ENCODE measurements at regions not wholly inside any gene's neighbourhood (a gene's known extent, or its start where the extent isn't known, plus 50 kb on each side); places are given as distances from the start of the nearest gene placed in this dataset.

DNA sequence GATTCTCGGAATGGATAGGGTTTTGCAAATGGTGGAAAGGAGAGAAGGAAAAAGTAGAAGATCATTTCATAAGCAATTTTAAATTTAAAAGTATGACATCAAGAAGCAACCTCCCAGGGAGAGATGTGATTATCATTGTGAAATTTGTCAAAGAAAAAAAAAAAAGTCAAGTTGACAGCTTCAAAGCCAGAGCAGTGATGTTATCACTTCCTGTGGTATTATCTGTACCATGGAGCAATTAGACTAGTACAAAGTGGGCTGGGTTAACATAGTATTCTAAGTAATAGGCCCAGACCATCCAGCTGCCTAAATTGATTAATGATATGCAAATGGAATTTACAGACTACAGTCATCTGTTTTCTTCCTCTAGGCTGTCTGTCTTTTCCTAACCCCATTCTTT, 84.0 kb upstream of the NPY start:
- peak; percentile 44 for DNase-seq (ENCODE audit: low spot score)

DNA sequence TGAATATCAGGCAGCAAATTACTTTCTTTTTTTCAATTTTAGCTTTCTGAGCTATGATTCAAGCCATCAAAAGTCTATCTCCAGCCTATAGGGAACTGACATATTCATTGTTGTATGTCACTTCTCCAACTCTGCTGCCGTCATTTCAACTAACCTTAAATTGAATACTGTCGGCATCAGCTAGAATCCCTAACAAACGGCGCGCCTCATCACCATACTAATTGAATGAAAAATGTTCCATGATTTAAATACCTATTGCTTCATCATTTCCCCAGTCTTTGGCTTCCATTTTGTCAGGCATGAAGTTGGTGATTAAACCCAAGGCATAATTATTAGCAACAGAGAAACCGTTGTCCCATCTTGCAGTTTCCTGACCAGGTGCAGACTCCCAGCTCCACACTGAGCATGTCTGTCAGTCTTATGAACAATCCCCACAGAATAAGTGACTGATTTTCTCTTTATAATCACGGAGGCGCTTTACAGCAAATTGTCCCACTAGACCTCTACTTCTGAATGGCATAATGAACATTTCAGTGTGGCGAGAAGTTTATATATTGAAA, 83.5 kb upstream of the NPY start:
- no peak for DNase-seq (ENCODE audit: low spot score)

DNA sequence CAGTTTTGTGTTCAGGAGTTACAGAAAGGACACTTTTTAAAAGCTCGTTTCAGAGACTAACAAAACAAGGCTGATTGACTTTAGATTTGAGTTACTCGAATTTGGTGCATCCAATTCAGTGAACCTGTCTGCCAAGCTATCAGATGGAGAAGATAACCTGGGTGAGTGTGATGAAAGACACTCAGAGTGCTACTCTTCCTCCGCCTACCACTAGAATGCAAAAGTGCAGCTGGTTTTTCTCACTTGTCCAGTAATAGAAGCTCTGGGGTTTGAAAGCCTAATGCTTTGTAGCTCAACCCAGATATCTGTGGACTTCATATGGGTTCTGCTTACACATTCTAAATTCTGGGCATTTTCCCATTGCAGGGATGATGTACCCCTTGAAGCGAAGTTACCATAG, 82.8 kb upstream of the NPY start:
- DNase-seq (ENCODE audit: low spot score), result no peak

DNA sequence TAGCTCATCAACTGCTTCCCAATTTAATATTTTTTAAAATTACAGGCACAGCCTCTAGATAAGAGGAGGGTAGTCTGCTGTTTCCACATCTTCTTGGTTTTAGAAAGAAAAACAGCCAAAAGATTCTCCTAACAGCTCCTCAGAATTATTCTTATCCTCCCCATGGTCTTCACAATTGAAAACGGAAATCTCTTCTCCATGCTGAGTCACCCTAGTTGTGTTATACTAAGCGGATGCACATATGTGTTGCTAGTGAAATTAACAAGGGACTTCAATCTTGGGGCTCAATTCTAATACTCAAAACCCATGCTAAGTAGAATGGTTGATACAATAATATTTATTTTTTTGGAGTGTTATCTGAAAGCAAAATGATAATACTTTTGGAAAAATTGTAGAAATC, 71.9 kb upstream of the NPY start:
- no peak for DNase-seq (ENCODE audit: low spot score)

DNA sequence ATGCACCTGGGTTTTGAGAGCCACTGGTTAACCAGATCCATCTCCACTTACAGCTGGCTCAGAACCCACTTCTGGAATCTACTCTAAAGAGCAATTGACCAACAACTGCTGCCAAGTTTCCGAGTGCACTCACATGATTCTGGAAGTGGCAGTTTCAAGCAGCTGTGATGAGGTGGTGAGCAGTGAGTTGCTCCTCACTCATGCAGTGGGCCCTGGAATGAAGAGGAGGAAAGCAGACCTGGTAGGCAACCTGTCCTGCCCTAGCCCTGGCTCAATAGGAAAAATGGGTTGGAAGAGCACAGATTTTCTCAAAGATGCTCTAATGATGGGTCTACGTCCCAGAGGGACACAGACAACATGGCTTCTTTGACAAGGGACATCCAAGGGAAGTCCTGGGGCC, 70.7 kb upstream of the NPY start:
- DNase-seq (ENCODE audit: low spot score), result no peak

DNA sequence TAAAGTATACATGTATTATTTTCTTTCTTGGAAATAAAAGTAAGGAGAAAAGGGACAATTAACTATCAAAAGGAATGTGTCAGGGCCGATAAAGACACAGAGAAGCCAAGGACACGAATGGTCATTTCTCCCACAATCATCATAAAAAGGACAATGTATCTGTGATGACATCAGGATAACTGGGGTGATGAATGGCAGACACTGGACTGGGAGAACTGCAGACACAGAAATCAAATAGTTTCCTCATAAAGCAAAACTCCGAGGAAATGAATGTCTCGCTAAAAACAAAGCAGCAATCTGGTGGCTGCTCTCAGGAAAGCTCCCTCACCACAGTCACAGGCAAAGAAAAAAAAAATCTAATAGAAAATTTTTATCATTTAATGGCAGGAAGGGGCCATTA, 69.3 kb upstream of the NPY start:
- DNase-seq (ENCODE audit: low spot score), result no peak

DNA sequence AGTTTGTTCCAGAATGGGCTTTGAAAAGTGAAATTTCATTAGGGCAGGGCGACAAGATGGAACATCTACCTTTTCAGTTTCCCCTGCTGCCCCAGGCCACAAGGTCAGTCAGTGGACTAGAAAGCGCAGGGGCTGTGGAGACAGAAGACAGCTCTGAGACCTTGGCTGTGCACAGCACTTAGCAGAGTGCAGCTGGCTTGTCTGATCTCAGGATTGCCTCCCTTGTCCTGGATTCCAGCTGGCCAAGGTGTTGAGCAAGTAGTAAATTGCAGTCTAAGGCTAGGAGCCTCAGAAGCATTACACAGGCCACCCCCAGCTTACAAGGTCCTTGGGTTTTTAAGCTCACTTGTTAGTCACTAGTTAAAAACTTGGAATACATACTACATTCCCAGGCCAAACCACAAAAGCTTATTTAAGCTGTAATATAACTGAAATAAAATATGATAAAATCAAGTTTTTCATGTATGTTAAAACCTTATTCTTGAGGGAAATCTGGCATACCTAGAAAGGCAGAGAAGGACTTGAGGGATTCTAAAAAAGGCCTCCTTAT, 67.3 kb upstream of the NPY start:
- no peak for DNase-seq (ENCODE audit: low spot score)

DNA sequence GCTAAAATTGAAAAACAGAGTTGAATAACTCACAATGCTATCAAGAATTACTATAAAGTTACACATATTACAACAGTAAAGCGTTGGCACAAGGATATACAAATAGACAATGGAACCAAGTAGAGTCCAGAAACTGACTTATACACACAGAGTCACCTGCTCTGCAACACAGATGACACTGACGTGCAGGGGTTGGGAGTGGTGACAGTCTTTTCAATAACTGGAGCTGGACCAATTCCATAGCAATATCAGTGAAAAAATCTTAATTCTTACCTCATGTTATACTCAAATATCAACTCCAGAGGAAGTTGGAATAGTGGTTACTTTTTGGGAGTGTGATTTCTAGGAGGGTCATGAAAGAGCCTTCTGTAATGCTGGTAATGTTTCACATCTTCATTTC, 62.5 kb upstream of the NPY start:
- DNase-seq (ENCODE audit: low spot score), result no peak

DNA sequence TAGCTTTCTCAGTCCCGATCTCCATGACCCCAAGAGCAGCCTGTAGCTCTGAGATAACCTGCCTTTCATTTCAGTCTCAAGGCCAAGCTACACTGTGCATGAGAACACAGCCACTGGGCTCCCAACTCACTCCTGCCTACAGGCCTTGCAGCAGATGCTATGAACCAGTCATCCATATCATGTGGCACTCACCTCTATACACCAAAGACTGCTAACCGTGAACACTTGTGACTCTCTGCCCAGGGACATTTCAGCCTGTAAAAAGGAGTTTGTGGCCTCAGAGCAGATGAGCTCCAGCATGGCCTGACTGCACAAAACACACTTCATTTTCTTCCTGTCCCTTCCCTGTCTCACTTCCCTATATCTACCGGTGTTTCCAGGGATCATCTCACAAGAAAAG, 56.9 kb upstream of the NPY start:
- DNase-seq (ENCODE audit: low spot score), result no peak

DNA sequence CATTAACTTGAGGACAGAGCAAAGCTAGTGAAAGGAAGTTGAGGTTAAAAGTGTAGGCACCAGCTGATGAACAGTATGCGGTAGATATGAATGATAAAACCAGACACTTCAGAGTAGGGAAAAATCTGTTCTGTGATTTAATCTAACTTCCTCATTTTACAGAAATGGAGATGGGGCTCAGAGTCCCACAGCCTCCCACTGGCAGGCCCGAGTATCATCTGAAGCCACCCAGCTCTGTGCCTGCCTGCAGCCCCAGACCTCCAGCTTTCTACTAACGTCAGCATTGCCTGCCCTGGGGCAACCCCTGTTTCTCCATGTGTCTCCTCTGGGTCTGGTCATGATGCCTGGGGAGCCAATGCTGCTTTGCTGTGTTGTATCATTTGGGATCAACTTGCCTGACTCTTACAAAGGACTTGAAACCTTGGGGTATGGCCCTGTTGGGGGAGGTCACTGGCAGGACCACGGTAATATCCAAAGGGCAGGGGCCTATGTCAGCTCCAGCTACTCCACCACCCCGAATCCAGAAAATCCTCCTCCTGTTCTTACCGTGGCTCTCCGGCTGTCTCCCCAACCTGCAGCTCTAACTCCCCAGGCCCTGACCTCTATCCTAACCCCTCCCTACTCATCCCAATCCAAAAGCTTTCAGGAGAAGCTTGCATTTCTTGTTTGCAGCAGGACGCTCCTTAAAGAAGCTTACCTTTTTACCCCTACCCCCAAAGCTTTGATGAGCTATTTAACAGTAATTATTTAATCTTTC, 56.2 kb upstream of the NPY start:
- DNase-seq (ENCODE audit: low spot score), result peak; percentile 0

DNA sequence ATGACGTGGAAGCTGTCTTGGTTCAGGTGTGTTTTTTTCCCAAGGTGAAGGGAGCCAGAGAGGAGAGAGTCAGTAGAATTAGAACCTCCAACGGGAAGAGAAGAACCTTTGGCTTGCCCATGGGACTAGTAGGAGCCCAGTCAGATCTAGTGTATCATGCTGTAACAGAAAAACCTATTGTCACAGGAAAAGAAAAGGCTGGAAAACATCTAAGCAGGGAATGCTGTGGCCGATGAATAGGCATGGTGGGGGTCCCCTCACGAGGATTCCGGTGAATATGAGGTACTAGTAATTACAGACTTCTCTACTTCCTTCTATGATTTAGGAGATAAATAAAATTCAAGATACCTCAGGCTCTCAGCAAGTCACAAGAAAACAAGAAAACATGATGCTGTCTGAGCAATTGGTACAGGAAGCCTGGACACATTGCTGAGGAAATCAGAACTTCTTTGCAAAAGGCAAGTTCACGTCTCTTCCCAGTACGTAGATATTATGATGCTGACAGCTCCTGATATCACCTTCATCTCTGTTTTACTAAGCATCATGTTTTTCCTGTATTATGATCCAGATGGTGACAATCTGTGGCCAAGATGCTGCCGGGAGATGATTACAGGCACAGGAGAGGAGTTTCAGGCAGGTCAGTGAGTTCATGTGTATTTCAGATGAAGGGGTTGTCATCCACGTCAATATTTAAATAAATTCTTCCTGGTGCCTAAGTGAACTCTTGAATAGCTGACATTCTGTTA, 54.3 kb upstream of the NPY start:
- DNase-seq (ENCODE audit: low spot score), result no peak

DNA sequence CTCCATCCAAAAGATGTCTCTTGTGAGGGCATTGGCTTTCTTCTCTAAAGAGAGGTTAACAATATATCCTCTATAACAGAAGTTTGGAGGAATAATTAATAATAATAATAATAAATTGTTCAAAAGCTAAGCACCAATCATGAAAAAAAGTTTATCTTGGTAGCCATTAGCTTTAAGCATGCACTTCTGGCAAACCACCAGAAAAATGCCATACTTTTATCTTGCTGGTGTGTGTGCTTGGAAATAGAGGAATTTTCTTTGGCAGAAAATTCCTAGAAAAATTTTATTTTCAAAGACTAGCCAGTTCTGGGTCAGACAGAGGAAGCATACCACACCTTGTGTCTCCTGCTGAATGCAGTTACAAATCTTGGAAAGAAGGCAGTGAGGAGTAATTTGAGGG, 52.5 kb upstream of the NPY start:
- no peak for DNase-seq (ENCODE audit: low spot score)

DNA sequence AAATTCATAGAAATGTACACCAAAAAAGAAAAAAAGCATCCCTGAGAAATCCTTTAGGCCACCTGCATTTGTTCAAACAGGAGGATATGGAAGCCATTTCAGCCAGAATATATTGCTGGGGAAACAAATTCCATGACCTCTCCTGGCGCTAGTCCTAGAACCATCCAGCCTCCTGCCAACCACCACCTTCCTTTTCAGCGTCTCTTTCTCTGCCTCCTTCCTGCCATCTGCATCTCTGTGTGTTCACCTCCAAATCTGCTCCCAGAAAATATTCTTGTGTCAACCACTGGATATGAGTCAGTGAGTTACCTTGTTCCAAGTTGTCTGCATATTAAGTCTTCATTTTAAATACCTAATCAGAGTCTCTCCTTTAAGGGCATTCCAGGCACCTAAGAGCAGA, 50.6 kb upstream of the NPY start:
- no peak for DNase-seq (ENCODE audit: low spot score)

All from CD4-positive, alpha-beta T cell treated with Interleukin-2 at 100 ng/mL for 4 hours (primary cell).